Inflammatory macrophage treated with lipopolysaccharide for 4 hours (primary cell): ENCODE measurements at regions not wholly inside any gene's neighbourhood (a gene's known extent, or its start where the extent isn't known, plus 50 kb on each side); places are given as distances from the start of the nearest gene placed in this dataset.

Experiments used
- DNase-seq: peaks from one replicate; pipeline ENCODE4 v3.0.0-alpha.2; 2020

DNA sequence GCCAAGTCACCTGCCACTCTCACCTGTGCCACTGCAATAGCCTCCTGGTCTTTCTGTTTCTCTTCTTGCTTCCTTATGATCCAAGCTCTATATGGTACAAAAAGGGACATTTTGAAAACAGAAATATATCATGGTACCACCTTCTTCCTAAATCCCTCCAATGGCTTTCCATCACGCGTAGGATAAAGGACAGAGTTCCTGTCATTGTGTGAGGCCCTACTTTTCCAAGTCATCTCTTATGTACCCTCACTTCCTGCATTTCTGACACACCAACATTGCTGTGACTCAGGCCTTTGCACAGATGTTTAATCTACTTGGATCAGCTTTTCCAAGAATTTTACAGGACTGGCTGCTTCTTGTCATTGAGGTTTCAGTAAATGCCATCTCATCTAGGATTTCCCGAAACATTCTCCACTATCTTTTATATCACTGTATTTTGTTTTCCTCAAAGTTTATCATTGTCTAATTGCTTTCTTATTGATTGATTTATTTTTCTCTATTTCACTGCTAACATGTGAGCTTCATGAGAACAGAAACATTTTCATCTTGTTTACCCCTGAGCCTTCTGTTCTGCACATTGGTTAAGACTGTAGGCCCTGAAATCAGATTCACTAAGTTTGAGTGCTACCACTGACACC, 426.1 kb upstream of the FANCL start:
- DNase-seq = no peak

DNA sequence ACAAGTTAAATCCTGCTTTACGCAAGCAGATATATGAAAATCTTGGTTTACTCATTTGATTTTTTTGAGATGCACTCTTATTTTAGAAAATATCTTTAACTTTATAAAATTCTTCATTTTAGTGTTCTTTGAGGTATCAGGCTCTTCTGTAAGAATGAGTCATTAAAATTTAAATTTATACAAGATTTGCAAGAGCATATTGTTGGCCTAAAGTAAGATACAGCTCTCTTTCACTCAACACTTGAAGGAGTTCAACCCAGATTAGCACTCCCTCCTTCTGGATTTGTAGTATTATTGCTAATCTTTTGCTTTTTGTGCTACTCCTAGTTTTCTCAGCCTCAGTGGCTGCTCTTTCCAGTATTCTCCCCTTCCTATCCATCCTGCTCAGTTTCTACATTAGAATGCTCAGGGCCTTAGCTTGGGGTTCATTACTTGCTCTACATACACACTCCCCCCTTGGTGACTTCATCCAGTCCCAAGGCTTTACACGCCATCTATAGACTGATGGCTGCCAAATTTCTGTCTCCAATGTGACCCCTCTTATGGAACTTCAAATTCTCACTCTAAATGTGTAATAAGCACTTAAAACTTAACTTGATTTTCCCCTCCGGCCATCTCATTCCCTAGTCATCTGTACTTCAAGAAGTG, 425.3 kb upstream of the FANCL start:
- DNase-seq = no peak

DNA sequence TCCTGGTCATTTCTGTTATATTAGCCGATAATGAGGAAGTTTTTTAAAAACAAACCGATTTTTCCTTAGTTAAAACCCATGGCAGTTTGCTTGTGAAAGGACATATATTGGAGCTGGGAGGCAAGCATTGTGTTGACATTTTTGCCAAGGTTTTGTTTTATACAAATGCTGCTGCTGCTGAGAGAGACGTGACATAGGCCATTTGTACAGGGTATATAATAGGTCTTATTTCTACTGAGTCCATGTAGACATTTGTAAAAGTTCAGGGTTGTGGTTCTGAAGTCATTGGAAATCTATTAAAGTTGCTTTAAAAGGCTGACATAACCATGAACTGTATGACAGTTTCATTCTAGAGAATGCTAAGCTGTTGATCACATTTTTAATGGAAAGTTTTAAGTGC, 424.0 kb upstream of the FANCL start:
- no peak for DNase-seq

DNA sequence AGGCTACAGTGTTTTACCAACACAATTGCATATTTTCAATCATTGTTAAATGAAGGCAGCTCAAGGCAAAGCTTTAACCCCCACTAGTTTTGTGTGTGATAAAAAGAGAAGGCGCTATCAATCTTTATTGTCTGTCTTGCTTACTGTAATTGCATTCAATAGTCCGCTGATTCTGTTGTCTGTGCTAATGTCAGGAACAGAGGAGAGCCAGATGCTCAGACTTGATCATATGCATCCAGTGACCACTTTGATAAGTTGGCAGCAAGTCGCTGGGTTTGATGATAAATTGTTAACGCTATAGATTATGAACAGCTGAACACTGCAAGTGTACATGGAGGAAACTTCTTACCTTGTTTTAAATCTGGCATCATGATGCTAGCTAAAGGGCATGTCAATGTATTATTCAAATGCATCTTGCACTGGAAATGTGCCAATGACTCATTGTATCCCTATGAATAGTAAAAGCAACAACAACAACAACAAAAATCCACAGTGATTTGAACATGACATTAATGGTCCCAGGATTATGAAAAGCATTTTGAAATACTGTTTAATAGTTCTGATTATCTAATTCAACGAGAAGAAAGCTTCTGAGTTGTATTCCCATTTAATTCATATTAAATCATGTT, 423.5 kb upstream of the FANCL start:
- no peak for DNase-seq

DNA sequence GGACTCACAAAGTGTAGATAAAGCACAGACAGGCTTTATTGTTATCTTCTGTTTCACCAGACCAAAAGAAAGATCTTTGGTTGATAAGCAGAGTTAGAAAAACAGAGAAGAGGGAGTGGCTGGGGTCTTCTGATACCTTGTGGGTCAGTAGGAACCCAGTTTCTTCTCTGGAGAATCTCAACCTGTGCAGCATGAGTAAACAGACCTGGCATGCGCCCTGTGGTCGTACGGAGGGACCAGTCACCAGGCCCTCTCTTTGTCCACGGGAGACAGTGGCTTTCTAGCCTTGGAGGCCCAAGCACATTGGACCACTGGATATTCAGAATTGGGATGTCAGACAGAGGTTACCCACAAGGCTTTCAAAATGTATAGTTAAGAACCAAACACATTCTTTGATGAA, 418.9 kb upstream of the FANCL start:
- no peak for DNase-seq

- no peak for DNase-seq
Observed at GRCh38 chr2:58655152-58655551, 414.0 kb upstream of the FANCL start.

GRCh38 chr2:58651930-58652329, 410.8 kb upstream of the FANCL start:
- no peak for DNase-seq

GRCh38 chr2:58650781-58651180, 409.7 kb upstream of the FANCL start:
- no peak for DNase-seq

DNA sequence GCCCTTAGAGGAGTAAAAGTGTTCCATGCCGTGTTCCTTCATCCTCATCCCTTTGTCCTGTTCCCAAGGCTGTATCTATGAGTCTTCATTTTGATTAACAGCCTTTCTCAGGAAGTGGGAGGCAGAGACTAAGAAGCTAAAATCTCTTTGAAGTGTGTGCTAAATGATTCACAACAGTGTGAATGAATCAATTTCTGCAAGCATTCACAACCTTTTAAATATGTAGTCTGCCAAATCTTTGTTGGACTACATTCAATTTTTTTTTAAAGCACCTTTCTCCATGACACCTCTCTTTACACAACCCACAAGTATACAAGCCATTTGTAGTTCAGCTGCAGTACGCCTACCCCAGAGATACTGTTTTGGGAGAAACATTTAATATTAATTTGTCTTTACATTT, 408.6 kb upstream of the FANCL start:
- no peak for DNase-seq

DNA sequence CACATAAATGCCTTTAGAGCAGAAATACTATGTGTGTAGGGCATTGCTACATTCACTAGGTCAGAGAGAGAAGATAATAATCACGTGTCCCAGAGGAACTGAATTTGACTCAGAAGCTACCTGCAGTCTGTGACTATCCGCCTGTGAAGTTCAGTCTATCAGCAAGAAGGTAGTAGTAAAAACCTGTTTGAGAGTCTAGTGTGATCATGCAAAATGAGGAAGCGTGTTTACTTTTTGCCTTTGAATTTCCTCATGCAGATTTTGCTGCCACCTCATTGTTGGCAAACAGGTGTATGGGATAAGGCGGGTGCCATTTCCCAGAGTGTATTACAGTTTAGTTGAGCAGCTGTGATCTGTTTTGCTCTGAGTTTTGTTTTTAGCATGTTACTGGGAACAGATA, 403.9 kb upstream of the FANCL start:
- no peak for DNase-seq

GRCh38 chr2:58644451-58644850, 403.3 kb upstream of the FANCL start:
- DNase-seq = no peak

- DNase-seq = no peak
Observed at GRCh38 chr2:58641001-58641400, 399.9 kb upstream of the FANCL start.

DNA sequence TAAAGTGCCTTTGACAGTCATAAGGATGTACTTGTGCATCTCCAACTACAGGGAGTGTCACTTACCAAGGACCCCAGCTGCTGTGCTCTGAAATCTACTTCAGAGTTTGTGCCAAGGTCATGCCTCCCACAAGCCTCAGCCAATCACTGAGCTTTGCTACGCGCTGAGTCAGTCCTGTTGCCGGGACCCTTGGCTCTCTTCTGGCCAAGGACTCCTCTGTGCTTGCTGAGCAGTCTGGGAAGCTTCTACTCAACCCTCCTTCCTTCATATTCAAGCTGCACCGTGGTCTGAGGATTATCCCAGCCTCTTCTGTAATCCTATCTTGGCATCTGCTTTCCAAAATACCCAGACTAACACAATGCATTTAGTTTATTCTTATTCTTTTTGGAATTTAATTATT, 398.9 kb upstream of the FANCL start:
- no peak for DNase-seq

DNA sequence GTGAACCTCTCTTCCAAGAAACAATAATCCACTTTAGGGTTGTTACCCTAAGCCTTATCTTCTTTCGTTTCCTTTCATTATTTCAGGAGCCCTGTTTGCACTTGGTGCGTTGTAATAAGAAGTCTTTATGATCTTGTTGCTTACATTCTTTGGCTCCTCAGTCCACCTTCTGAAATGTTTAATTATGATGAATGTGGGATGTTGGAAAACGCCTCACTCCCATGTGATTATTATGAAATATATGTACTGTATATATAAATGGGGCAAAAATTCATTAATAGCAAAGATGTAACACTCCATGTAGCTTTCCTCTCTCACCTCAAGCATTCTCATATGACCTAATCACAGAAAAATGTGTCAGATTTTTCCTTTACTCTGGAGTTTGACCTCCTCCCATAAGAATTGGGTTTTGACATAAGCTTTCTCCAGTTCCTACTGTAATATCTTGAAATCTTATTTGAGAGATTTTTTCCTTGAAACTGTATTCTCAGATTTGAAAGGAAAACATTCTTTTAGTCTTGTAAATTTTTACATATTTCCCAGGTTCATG, 397.2 kb upstream of the FANCL start:
- DNase-seq = no peak

DNA sequence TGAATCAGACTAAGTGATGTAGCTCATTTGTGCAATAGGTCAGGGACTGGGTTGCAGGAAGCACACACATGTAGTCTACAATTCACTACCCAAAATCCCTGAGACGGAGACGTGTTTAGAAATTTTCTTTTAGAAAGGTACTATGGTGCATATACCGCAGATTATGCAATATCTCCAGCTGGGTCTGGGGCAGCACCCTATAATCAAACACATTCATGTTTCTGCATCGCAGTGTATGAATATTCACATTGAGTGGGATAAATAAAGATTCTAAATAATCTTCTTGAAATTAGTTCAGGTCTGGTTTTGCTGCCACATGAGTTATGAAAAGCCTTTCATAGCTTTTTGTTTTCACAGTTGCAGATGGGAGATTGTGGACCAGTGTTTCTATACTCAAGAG, 395.7 kb upstream of the FANCL start:
- DNase-seq = no peak

DNA sequence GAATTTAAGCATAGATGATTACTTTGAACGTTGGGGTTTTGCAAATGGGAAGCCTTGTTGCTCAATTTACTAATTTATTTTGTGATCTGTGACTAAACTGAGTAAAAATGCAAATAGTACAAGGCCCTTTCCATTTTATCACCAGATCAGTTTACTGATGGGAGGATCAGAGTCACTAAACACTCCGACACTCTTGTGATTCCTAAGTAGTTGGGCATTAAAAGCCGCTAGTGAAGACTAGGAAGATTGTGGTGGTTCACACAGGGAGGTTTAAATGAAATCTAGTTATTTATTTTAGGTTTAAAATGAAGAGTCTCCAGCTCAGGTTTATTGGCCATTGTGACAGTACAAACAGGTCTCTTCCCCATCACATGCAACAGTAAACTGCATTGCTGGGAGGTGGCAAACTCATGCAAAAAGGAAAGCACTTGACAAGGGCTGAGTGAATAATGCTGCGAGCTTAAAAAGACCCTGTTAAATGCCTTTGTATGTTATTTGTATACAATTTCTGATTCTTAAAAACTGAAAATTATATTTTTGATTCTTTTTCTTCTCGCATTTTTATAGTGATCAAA, 394.8 kb upstream of the FANCL start:
- DNase-seq = no peak

- no peak for DNase-seq
Observed at GRCh38 chr2:58634653-58635370, 393.7 kb upstream of the FANCL start.

- DNase-seq = no peak
Observed at GRCh38 chr2:58633613-58634365, 392.7 kb upstream of the FANCL start.

GRCh38 chr2:58631986-58632385, 390.9 kb upstream of the FANCL start:
- no peak for DNase-seq

GRCh38 chr2:58629545-58630119, 388.5 kb upstream of the FANCL start:
- DNase-seq = no peak

DNA sequence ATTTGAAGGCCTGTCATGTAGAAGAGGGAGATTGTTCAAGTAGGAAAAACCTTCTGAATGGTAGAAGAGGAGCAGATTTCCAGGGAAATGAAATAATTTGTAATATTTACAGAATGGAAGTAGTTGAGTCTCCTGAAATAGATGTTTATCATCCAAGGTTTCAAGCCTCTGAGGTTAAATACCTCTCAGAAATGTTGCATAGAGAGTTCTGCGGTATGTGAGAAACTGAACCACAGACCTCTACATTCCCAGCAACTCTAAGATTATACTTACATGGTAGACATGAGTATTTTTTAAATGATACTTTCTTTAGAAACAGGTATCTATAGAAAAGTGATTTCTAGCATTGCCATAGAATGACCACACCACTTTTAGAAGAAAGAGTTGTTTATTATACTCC, 379.8 kb upstream of the FANCL start:
- no peak for DNase-seq

- DNase-seq = no peak
Observed at GRCh38 chr2:58620093-58620492, 379.0 kb upstream of the FANCL start.
